Left lobe of liver (tissue), 2 donors: ENCODE measurements at regions not wholly inside any gene's neighbourhood (a gene's known extent, or its start where the extent isn't known, plus 50 kb on each side); places are given as distances from the start of the nearest gene placed in this dataset.

Experiments
- ATAC-seq: fragments of 200-7000 bp; cut with Tn5 transposase; one replicate; pipeline ENCODE4 v1.9.1; 2020; ENCODE audit warnings: mild to moderate bottlenecking, moderate library complexity
- DNase-seq: peaks from one replicate; pipeline ENCODE4 v3.0.0-alpha.2; 2020; ENCODE audit warnings: low spot score
- donor health status: DM: no; HTN: no; CAD: no; lungs with moderate emphysema.
- donor health status: DM: no; HTN: yes; CAD: no.

- ATAC-seq (no peak), DNase-seq (no peak)
Measured at GRCh38 chr16:9248162-9248561, 156.7 kb downstream of the HAPSTR1 start.

GRCh38 chr16:9249534-9249933 is 158.1 kb downstream of the HAPSTR1 start:
- ATAC-seq: no peak
- DNase-seq: no peak

GRCh38 chr16:9251026-9251425 is 159.6 kb downstream of the HAPSTR1 start:
- DNase-seq: no peak
- no peak for ATAC-seq

- DNase-seq: no peak
- no peak for ATAC-seq
Measured at GRCh38 chr16:9254863-9255262, 163.4 kb downstream of the HAPSTR1 start.

- DNase-seq: no peak
Measured at GRCh38 chr16:9256196-9256595, 164.8 kb downstream of the HAPSTR1 start.

GRCh38 chr16:9257843-9258242 is 166.4 kb downstream of the HAPSTR1 start:
- no peak for ATAC-seq
- no peak for DNase-seq

More at GRCh38 chr16:9256196-9256595, 164.8 kb downstream of the HAPSTR1 start:
- ATAC-seq: no peak

GRCh38 chr16:9258423-9259051 is 167.1 kb downstream of the HAPSTR1 start:
- peak; percentile 55 for ATAC-seq

GRCh38 chr16:9259914-9260608 is 168.6 kb downstream of the HAPSTR1 start:
- DNase-seq: peak; percentile 83
- peak; percentile 92 for ATAC-seq

More at GRCh38 chr16:9258423-9259051, 167.1 kb downstream of the HAPSTR1 start:
- peak; percentile 56 for DNase-seq

- ATAC-seq: peak; percentile 66
- peak; percentile 79 for DNase-seq
Measured at GRCh38 chr16:9260666-9261065, 169.2 kb downstream of the HAPSTR1 start.

- DNase-seq (no peak), ATAC-seq (no peak)
Measured at GRCh38 chr16:9261376-9261775, 169.9 kb downstream of the HAPSTR1 start.

- ATAC-seq (no peak), DNase-seq (no peak)
Measured at GRCh38 chr16:9262941-9263715, 171.7 kb downstream of the HAPSTR1 start.

- DNase-seq (no peak), ATAC-seq (no peak)
Measured at GRCh38 chr16:9264067-9264466, 172.6 kb downstream of the HAPSTR1 start.

GRCh38 chr16:9268446-9268845 is 177.0 kb downstream of the HAPSTR1 start:
- ATAC-seq: no peak

GRCh38 chr16:9270424-9270823 is 179.0 kb downstream of the HAPSTR1 start:
- DNase-seq (no peak), ATAC-seq (no peak)

More at GRCh38 chr16:9268446-9268845, 177.0 kb downstream of the HAPSTR1 start:
- DNase-seq: no peak

GRCh38 chr16:9270941-9271340 is 179.5 kb downstream of the HAPSTR1 start:
- no peak for ATAC-seq

GRCh38 chr16:9271841-9272240 is 180.4 kb downstream of the HAPSTR1 start:
- ATAC-seq: no peak
- DNase-seq: no peak

More at GRCh38 chr16:9270941-9271340, 179.5 kb downstream of the HAPSTR1 start:
- no peak for DNase-seq

GRCh38 chr16:9275377-9275776 is 183.9 kb downstream of the HAPSTR1 start:
- DNase-seq (no peak), ATAC-seq (no peak)

- DNase-seq (no peak), ATAC-seq (no peak)
Measured at GRCh38 chr16:9275816-9276354, 184.4 kb downstream of the HAPSTR1 start.

GRCh38 chr16:9279291-9280068 is 188.0 kb downstream of the HAPSTR1 start:
- DNase-seq (no peak), ATAC-seq (peak; percentile 46)

GRCh38 chr16:9280069-9280466 is 188.6 kb downstream of the HAPSTR1 start:
- ATAC-seq (no peak), DNase-seq (no peak)

- DNase-seq (no peak), ATAC-seq (no peak)
Measured at GRCh38 chr16:9286930-9287329, 195.5 kb downstream of the HAPSTR1 start.
